GM13977 (cell line): ENCODE measurements at regions not wholly inside any gene's neighbourhood (a gene's known extent, or its start where the extent isn't known, plus 50 kb on each side); places are given as distances from the start of the nearest gene placed in this dataset.

ENCODE experiments used
- DNase-seq: peaks from one replicate; pipeline ENCODE4 v3.0.0; 2012; ENCODE audit warnings: low spot score
- in situ Hi-C: fragments of 300-500 bp; cut with MboI; formaldehyde crosslinking; loops from one replicate; pipeline ENCODE4 v1.12.0; 2022; ENCODE audit warnings: low sequenced_read_pairs, low pct_unique_long_range_greater_than_20kb, mixed read lengths, inconsistent platforms; ENCODE audit not compliant: unreplicated experiment
- TF ChIP-seq, protein P1 (sequence below): IDR thresholded peaks from 2 replicates; pipeline ENCODE4 v1.5.1; 2012; ENCODE audit warnings: mild to moderate bottlenecking, control low read depth; ENCODE audit not compliant: insufficient read depth; ENCODE audit errors: extremely low read depth, missing control alignments

DNA sequence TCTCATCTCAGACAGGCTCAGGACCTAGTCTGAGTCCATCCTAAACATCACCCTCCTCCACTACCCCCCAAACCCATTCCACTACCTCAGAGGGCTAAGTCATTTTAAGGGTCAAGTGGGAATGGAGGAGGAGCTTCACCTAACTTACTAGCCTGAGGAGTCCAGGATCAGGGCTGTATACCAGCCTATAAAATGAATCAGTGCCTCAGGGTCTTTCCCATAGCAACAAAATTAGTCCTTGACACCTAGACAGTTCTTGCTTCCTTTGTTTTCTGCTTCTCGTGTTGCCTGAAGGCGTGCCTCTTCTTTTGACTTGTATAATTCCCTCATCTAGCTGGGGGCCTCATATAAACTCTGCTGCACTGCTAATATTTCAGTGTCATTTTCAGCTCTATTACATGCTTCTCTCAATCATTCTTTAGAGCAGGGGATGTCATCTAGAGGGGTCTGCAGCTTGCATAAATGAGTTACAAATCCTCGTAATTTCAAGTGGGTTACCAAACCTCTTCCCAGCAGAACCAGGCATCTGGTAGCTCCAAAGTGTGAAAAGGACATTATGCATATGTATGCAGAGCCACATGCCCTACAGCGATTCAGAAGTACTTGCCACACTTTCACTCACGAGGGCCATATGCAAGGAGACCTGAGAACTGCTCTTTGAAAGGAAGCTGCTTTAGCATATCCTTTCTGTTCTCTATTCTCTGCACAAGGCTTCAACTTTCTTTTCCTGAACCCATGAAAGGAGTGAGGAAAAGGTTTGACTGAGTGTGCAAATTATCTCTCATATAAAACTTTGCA lies 311.7 kb upstream of the SEMA6D start:
- TF ChIP-seq, protein P1, sequence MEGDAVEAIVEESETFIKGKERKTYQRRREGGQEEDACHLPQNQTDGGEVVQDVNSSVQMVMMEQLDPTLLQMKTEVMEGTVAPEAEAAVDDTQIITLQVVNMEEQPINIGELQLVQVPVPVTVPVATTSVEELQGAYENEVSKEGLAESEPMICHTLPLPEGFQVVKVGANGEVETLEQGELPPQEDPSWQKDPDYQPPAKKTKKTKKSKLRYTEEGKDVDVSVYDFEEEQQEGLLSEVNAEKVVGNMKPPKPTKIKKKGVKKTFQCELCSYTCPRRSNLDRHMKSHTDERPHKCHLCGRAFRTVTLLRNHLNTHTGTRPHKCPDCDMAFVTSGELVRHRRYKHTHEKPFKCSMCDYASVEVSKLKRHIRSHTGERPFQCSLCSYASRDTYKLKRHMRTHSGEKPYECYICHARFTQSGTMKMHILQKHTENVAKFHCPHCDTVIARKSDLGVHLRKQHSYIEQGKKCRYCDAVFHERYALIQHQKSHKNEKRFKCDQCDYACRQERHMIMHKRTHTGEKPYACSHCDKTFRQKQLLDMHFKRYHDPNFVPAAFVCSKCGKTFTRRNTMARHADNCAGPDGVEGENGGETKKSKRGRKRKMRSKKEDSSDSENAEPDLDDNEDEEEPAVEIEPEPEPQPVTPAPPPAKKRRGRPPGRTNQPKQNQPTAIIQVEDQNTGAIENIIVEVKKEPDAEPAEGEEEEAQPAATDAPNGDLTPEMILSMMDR = no peak
- DNase-seq = no peak
- in situ Hi-C loops = no loop called here

DNA sequence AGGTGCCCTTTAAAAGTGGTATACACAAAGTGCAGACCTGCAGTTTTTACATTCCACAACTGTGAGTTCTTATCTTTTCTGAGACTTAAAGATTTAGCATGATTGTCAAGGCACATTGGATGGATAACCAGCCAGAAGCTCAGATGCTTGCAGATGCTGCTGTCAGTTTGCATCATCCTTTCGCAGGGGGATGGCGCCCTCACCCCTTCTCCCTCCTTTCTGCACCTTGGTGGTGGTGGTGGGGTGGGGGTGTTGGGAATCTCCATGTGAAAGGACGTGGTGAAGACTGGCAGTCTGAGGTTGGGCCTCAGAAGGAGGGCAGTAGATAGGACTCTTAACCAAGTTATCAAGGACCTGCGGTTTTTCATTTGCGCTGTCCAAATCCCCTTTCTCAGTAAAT lies 309.6 kb upstream of the SEMA6D start:
- DNase-seq = no peak
- in situ Hi-C loops = no loop called here
- TF ChIP-seq, protein P1 = no peak

DNA sequence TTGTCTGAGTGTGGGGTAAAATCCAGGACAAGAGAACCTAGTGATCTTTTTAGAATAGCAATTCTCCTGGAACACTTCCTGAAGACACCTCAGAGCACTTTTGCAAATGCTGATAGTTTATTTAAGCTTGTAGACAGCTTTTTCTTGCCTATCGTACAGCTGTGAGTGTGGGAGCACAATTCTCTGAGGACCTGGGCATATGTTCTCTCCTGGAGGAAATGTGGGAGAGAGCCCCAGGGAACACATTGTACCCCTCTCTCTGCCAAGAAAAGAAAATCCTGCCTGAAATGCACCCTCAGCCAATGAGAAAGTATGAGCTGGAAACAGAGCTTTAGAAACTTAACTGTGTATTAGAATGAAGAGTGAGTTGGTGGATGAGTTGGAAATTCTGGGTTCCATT lies 308.3 kb upstream of the SEMA6D start:
- in situ Hi-C loops = no loop called here
- TF ChIP-seq, protein P1 = no peak

DNA sequence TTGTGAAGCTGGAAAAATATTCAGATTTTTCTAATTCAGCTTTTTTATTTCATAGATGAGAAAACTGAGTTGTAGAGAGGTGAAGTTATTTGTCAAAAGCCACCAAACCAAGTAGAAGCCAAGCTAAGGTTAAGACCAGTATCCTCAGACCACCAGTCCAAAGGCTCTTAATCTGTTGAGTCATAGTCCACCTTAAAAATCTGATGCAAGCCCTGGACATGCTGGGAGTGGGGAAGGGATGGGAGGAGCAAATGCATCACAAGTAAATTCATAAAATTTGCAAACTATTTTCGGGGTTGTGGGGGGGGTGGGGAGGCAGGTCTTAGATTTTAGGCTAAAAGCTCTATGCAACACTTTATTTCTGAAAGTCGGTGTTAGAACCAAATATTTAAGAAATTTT lies 307.7 kb upstream of the SEMA6D start:
- TF ChIP-seq, protein P1 = no peak
- in situ Hi-C loops = no loop called here
- DNase-seq = no peak

More for the DNA sequence above, 308.3 kb upstream of the SEMA6D start:
- no peak for DNase-seq

DNA sequence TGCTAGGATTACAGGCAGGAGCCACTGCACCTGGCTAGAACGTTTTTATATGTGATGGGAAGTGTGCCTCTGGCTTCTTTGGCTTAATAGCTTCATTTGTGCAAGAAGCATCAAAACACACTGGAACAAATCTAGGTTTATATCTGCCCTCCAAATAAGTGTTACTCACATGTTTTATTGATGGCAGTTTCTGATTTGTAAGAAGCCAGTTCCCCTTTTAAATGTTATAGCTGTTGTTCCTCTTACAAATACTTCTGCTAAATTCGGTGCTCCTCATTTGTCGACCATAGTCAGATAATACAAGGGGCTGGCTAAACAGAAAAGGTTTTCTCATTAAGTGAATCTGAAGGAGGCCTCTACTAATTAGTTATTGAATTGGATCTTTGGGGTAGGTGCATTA lies 307.1 kb upstream of the SEMA6D start:
- no peak for DNase-seq
- in situ Hi-C loops = no loop called here
- TF ChIP-seq, protein P1 = no peak

DNA sequence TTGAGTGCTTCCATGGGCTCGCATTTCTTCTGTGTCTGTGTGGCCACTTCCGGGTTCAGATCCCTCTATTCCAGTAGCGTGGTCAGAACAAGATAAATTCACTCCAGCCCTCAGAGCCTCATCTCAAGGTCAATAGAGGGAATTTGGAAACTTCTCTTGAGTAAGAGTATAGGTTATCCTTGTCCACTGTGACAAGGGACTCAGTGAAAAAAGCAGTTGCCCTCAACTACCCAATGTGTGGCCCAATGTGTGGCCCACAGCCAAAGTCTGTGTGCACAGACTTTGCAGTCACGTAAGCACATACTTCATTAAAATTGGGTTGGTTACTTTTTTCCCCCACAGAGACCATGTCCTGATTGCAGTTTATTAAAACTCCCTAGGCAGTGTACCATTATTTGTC lies 305.6 kb upstream of the SEMA6D start:
- TF ChIP-seq, protein P1 = no peak
- DNase-seq = no peak
- in situ Hi-C loops = no loop called here
